SK-N-MC (cell line): ENCODE measurements at regions not wholly inside any gene's neighbourhood (a gene's known extent, or its start where the extent isn't known, plus 50 kb on each side); places are given as distances from the start of the nearest gene placed in this dataset.

ENCODE experiments used
- EZH2 ChIP-seq: fragments of 200-600 bp; sonication (generic); IDR thresholded peaks from one replicate; pipeline ENCODE4 v1.6.1; 2017; ENCODE audit warnings: antibody characterized with exemption
- FOXP2 ChIP-seq: optimal IDR thresholded peaks from 2 replicates; pipeline ENCODE3; 2011; ENCODE audit warnings: mild to moderate bottlenecking, moderate library complexity; ENCODE audit not compliant: insufficient read depth; ENCODE audit errors: extremely low read length, control extremely low read depth
- POLR2AphosphoS5 ChIP-seq: IDR thresholded peaks from 2 replicates; pipeline ENCODE4 v1.6.1; 2012; ENCODE audit warnings: mild to moderate bottlenecking, low read depth, low read length, borderline replicate concordance

GRCh38 chr1:38730511-38731397, 128.8 kb downstream of the RRAGC start:
- TF ChIP-seq EZH2 (no peak), FOXP2 (no peak), POLR2AphosphoS5 (no peak)
